GM12892 (cell line): ENCODE measurements at regions not wholly inside any gene's neighbourhood (a gene's known extent, or its start where the extent isn't known, plus 50 kb on each side); places are given as distances from the start of the nearest gene placed in this dataset.

Experiments
- POLR2A ChIP-seq: IDR thresholded peaks from 2 replicates; pipeline ENCODE4 v1.6.1; 2011; ENCODE audit warnings: low read depth, low read length, control low read depth
- POLR2AphosphoS5 ChIP-seq: IDR thresholded peaks from 2 replicates; pipeline ENCODE4 v1.6.1; 2011; ENCODE audit warnings: low read depth, low read length, control low read depth

- TF ChIP-seq POLR2A (no peak), POLR2AphosphoS5 (no peak)
These were observed 89.4 kb upstream of the EZR start for GRCh38 chr6:158908606-158909005.
